ENCODE measurements at regions not wholly inside any gene's neighbourhood (a gene's known extent, or its start where the extent isn't known, plus 50 kb on each side); places are given as distances from the start of the nearest gene placed in this dataset.

- no peak for TF ChIP-seq CTCF (IDR thresholded peaks at IDR 0.05)
- no peak for TF ChIP-seq POLR2A (IDR thresholded peaks at IDR 0.05)
- TF ChIP-seq POLR2AphosphoS5 (IDR thresholded peaks at IDR 0.05) = no peak
Observed at GRCh38 chr15:96894659-96895058, 564.2 kb downstream of the NR2F2 start.

All from prostate gland (tissue), 2 donors.